GM23248 (cell line): ENCODE measurements at regions not wholly inside any gene's neighbourhood (a gene's known extent, or its start where the extent isn't known, plus 50 kb on each side); places are given as distances from the start of the nearest gene placed in this dataset.

Experiments used
- EZH2 ChIP-seq: fragments of 200-600 bp; sonication (generic); IDR thresholded peaks from 2 replicates; pipeline ENCODE4 v1.6.1; 2018; ENCODE audit warnings: antibody characterized with exemption, mild to moderate bottlenecking; ENCODE audit not compliant: insufficient read depth, poor library complexity, severe bottlenecking
- EZH2phosphoT487 ChIP-seq: fragments of 200-600 bp; sonication (generic); IDR thresholded peaks from 2 replicates; pipeline ENCODE4 v1.6.1; 2018; ENCODE audit warnings: antibody characterized with exemption, moderate library complexity, mild to moderate bottlenecking, low read depth; ENCODE audit not compliant: insufficient read depth

GRCh38 chr14:25895740-25896139 is 702.1 kb downstream of the NOVA1 start:
- no peak for TF ChIP-seq EZH2
- no peak for TF ChIP-seq EZH2phosphoT487
